SK-N-SH (cell line): ENCODE measurements at regions not wholly inside any gene's neighbourhood (a gene's known extent, or its start where the extent isn't known, plus 50 kb on each side); places are given as distances from the start of the nearest gene placed in this dataset.

Source experiments
- CTCF ChIA-PET: fragments of 300-600, 350-600 bp; formaldehyde crosslinking; extraction: SDS; loops from one replicate; lab custom pipeline; 2021; lab: Yijun Ruan, JAX
- POLR2A ChIA-PET: fragments of 350-600 bp; sonication (Branson Sonifier 250); formaldehyde crosslinking; extraction: SDS; loops from one replicate; lab custom pipeline; 2020; ENCODE audit warnings: antibody characterized with exemption, inconsistent platforms; lab: Yijun Ruan, JAX
- DNase-seq: peaks from one replicate; pipeline ENCODE4 v3.0.0; 2012
- H2AFZ ChIP-seq: fragments of 200-600 bp; sonication (generic); 2 replicates; pipeline ENCODE4 v1.8.1; 2016; ENCODE audit warnings: antibody characterized with exemption, mild to moderate bottlenecking, low read depth
- H3F3A ChIP-seq: fragments of 200-600 bp; sonication (generic); replicated peaks from 2 replicates; pipeline ENCODE3; 2016; ENCODE audit warnings: antibody characterized with exemption, mild to moderate bottlenecking; ENCODE audit not compliant: insufficient read depth
- H3K27ac ChIP-seq, 2 experiments: fragments of 200-500 bp in 1 of 2; fragments of 200-600 bp in 1 of 2; sonication (Bioruptor generic) in 1 of 2; sonication (generic), shearing (Covaris generic) in 1 of 2; 2 replicates each; pipeline versions ENCODE4 v1.5.1 to v1.6.1; 2014 to 2016; ENCODE audit warnings: low read depth in 2 of 2, inconsistent platforms in 1 of 2, low read length in 1 of 2, mild to moderate bottlenecking in 1 of 2, mixed read lengths in 1 of 2
- H3K27me3 ChIP-seq: fragments of 200-600 bp; sonication (generic), shearing (Covaris generic); 2 replicates; pipeline ENCODE4 v1.6.1; 2016; ENCODE audit warnings: mixed run types; ENCODE audit not compliant: insufficient read depth
- H3K36me3 ChIP-seq, 2 experiments: fragments of 200-500 bp in 1 of 2; fragments of 200-600 bp in 1 of 2; sonication (Bioruptor generic) in 1 of 2; sonication (generic) in 1 of 2; replicated peaks in 1 of 2; 2 replicates each; pipeline versions ENCODE3 to v1.5.1; 2014 to 2016; ENCODE audit warnings: low read length in 1 of 2, mild to moderate bottlenecking in 1 of 2; ENCODE audit not compliant: insufficient read depth in 2 of 2, control insufficient read depth in 1 of 2
- H3K4me1 ChIP-seq, 2 experiments: fragments of 200-500 bp in 1 of 2; fragments of 200-600 bp in 1 of 2; sonication (Bioruptor generic) in 1 of 2; sonication (generic), shearing (Covaris generic) in 1 of 2; 2 replicates each; pipeline versions ENCODE4 v1.5.1 to v1.6.1; 2014 to 2016; ENCODE audit warnings: low read depth in 1 of 2, low read length in 1 of 2, mixed run types in 1 of 2; ENCODE audit not compliant: insufficient read depth in 2 of 2, control insufficient read depth in 1 of 2
- H3K4me2 ChIP-seq: fragments of 200-600 bp; sonication (generic), shearing (Covaris generic); 2 replicates; pipeline ENCODE4 v1.6.1; 2017; ENCODE audit warnings: mixed run types
- H3K4me3 ChIP-seq, 2 experiments: fragments of 200-500 bp in 1 of 2; fragments of 200-600 bp in 1 of 2; sonication (Bioruptor generic) in 1 of 2; sonication (generic), shearing (Covaris generic) in 1 of 2; 2 replicates each; pipeline versions ENCODE4 v1.5.1 to v1.8.1; 2014 to 2016; ENCODE audit warnings: low read depth in 2 of 2, inconsistent platforms in 1 of 2, low read length in 1 of 2, mild to moderate bottlenecking in 1 of 2, mixed read lengths in 1 of 2, moderate library complexity in 1 of 2
- H3K79me2 ChIP-seq: fragments of 200-600 bp; sonication (generic); 2 replicates; pipeline ENCODE4 v1.8.1; 2017; ENCODE audit warnings: mild to moderate bottlenecking; ENCODE audit not compliant: insufficient read depth
- H3K9ac ChIP-seq: fragments of 200-600 bp; sonication (generic); 2 replicates; pipeline ENCODE4 v1.6.1; 2017; ENCODE audit warnings: mixed run types
- H3K9me2 ChIP-seq: fragments of 200-600 bp; sonication (generic); 2 replicates; pipeline ENCODE4 v1.6.1; 2017; ENCODE audit warnings: mixed run types
- H3K9me3 ChIP-seq: fragments of 200-600 bp; sonication (generic); 2 replicates; pipeline ENCODE4 v1.6.1; 2017; ENCODE audit warnings: mixed run types, mild to moderate bottlenecking, moderate library complexity
- H4K20me1 ChIP-seq: fragments of 200-600 bp; sonication (generic); 2 replicates; pipeline ENCODE4 v1.6.1; 2017; ENCODE audit warnings: mild to moderate bottlenecking, mixed run types; ENCODE audit not compliant: insufficient read depth
- EP300 ChIP-seq, 2 experiments: IDR thresholded peaks; 2 replicates each; pipeline versions ENCODE4 v1.4.0 to v1.6.1; 2012; ENCODE audit warnings: borderline replicate concordance in 1 of 2, low read depth in 1 of 2, low read length in 1 of 2
- FOXJ3 ChIP-seq: sonication (generic); formaldehyde crosslinking; IDR thresholded peaks from 2 replicates; pipeline ENCODE4 v1.5.1; 2020; ENCODE audit warnings: mild to moderate bottlenecking, missing genetic modification reagents
- GABPA ChIP-seq: IDR thresholded peaks from 2 replicates; pipeline ENCODE4 v1.4.0; 2012; ENCODE audit warnings: low read depth, mild to moderate bottlenecking
- JUND ChIP-seq: IDR thresholded peaks from 2 replicates; pipeline ENCODE4 v1.4.0; 2012
- MXI1 ChIP-seq: IDR thresholded peaks from 2 replicates; pipeline ENCODE4 v1.6.1; 2012; ENCODE audit warnings: mild to moderate bottlenecking, low read depth, low read length, improper control_type of control experiment
- NFIC ChIP-seq: IDR thresholded peaks from 2 replicates; pipeline ENCODE4 v1.4.0; 2012; ENCODE audit warnings: borderline replicate concordance
- NRF1 ChIP-seq: IDR thresholded peaks from 2 replicates; pipeline ENCODE4 v1.6.1; 2012; ENCODE audit warnings: low read depth, mild to moderate bottlenecking, low read length
- POLR2AphosphoS5 ChIP-seq: IDR thresholded peaks from 2 replicates; pipeline ENCODE4 v1.6.1; 2012; ENCODE audit warnings: low read depth, low read length
- RCOR1 ChIP-seq: fragments of 150-350 bp; IDR thresholded peaks from 2 replicates; pipeline ENCODE4 v1.6.1; 2017; ENCODE audit warnings: antibody characterized with exemption, low read length
- RFX5 ChIP-seq: IDR thresholded peaks from 2 replicates; pipeline ENCODE4 v1.6.1; 2012; ENCODE audit warnings: mild to moderate bottlenecking, improper control_type of control experiment, low read length
- SMC3 ChIP-seq: IDR thresholded peaks from 2 replicates; pipeline ENCODE4 v1.6.1; 2012; ENCODE audit warnings: low read depth, low read length, improper control_type of control experiment
- TAF1 ChIP-seq: IDR thresholded peaks from 2 replicates; pipeline ENCODE4 v1.6.1; 2012; ENCODE audit warnings: low read depth, mild to moderate bottlenecking, low read length, moderate library complexity, borderline replicate concordance
- TCF12 ChIP-seq: IDR thresholded peaks from 2 replicates; pipeline ENCODE4 v1.4.0; 2012
- TEAD4 ChIP-seq: IDR thresholded peaks from 2 replicates; pipeline ENCODE4 v1.4.0; 2012; ENCODE audit warnings: mild to moderate bottlenecking, borderline replicate concordance; ENCODE audit not compliant: insufficient read depth
- YY1 ChIP-seq: IDR thresholded peaks from 2 replicates; pipeline ENCODE4 v1.4.0; 2012; ENCODE audit warnings: low read depth, mild to moderate bottlenecking
- WGBS: methylation state at CpG from one replicate; pipeline ENCODE4 v1.1.6; 2017; ENCODE audit warnings: low lambda C conversion rate; 5-methylcytosine and 5-hydroxymethylcytosine counted together
- TF ChIP-seq, protein P1 (sequence below): IDR thresholded peaks from 2 replicates; pipeline ENCODE4 v1.6.1; 2012; ENCODE audit warnings: mild to moderate bottlenecking, low read depth, low read length, moderate library complexity
- TF ChIP-seq, protein P2 (sequence below): IDR thresholded peaks from 2 replicates; pipeline ENCODE4 v1.4.0; 2012; ENCODE audit warnings: low read depth
- TF ChIP-seq, protein P3 (sequence below): IDR thresholded peaks from 2 replicates; pipeline ENCODE4 v1.4.0; 2012; ENCODE audit warnings: low read depth, borderline replicate concordance
- TF ChIP-seq, protein P4 (sequence below): fragments of 150-350 bp; IDR thresholded peaks from 2 replicates; pipeline ENCODE4 v1.6.1; 2016; ENCODE audit warnings: mild to moderate bottlenecking, low read depth, low read length

DNA sequence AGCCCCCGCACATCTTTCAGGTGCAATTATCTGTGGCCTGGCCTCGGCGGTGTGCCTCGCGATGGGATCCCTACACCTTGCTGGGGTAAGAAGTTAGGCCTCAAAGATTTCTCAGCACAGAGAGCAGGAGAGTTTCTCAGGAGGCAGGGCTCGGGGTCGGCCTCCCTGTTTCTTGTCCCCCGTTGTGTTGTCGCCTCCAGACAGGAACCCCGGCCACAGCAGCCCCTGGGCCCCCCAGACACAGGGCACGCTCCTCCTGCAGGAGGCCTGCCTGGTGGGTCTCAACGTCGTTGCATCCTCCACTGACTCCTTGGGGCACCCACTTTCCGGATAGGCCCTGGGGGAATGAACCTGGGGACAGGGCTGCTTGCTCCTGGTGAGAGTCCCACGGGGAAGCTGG, 229.1 kb upstream of the SHH start:
- no peak overlapping the region for H2AFZ ChIP-seq
- no peaks in the 10 kb centered on the region for H3K4me1 ChIP-seq
- POLR2A ChIA-PET = no interaction called here
- H3K27me3 ChIP-seq = peaks cover 98% of the 10 kb centered on the region
- H3F3A ChIP-seq = no peaks in the 10 kb centered on the region
- TF ChIP-seq POLR2AphosphoS5 = no peak
- no peak for TF ChIP-seq MXI1
- TF ChIP-seq NRF1 = no peak
- TF ChIP-seq, protein P1, sequence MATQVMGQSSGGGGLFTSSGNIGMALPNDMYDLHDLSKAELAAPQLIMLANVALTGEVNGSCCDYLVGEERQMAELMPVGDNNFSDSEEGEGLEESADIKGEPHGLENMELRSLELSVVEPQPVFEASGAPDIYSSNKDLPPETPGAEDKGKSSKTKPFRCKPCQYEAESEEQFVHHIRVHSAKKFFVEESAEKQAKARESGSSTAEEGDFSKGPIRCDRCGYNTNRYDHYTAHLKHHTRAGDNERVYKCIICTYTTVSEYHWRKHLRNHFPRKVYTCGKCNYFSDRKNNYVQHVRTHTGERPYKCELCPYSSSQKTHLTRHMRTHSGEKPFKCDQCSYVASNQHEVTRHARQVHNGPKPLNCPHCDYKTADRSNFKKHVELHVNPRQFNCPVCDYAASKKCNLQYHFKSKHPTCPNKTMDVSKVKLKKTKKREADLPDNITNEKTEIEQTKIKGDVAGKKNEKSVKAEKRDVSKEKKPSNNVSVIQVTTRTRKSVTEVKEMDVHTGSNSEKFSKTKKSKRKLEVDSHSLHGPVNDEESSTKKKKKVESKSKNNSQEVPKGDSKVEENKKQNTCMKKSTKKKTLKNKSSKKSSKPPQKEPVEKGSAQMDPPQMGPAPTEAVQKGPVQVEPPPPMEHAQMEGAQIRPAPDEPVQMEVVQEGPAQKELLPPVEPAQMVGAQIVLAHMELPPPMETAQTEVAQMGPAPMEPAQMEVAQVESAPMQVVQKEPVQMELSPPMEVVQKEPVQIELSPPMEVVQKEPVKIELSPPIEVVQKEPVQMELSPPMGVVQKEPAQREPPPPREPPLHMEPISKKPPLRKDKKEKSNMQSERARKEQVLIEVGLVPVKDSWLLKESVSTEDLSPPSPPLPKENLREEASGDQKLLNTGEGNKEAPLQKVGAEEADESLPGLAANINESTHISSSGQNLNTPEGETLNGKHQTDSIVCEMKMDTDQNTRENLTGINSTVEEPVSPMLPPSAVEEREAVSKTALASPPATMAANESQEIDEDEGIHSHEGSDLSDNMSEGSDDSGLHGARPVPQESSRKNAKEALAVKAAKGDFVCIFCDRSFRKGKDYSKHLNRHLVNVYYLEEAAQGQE = no peak
- no peak for TF ChIP-seq NFIC
- TF ChIP-seq SMC3 = no peak
- no peak for TF ChIP-seq TAF1
- TF ChIP-seq TEAD4 = no peak
- no peak for TF ChIP-seq RFX5
- TF ChIP-seq, protein P2, sequence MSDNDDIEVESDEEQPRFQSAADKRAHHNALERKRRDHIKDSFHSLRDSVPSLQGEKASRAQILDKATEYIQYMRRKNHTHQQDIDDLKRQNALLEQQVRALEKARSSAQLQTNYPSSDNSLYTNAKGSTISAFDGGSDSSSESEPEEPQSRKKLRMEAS = no peak
- TF ChIP-seq GABPA = no peak
- TF ChIP-seq TCF12 = no peak
- TF ChIP-seq FOXJ3 = no peak
- TF ChIP-seq RCOR1 = no peak
- no peak for TF ChIP-seq JUND
- no peak for TF ChIP-seq YY1
- TF ChIP-seq, protein P3, sequence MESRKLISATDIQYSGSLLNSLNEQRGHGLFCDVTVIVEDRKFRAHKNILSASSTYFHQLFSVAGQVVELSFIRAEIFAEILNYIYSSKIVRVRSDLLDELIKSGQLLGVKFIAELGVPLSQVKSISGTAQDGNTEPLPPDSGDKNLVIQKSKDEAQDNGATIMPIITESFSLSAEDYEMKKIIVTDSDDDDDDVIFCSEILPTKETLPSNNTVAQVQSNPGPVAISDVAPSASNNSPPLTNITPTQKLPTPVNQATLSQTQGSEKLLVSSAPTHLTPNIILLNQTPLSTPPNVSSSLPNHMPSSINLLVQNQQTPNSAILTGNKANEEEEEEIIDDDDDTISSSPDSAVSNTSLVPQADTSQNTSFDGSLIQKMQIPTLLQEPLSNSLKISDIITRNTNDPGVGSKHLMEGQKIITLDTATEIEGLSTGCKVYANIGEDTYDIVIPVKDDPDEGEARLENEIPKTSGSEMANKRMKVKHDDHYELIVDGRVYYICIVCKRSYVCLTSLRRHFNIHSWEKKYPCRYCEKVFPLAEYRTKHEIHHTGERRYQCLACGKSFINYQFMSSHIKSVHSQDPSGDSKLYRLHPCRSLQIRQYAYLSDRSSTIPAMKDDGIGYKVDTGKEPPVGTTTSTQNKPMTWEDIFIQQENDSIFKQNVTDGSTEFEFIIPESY = no peak
- no peak for TF ChIP-seq EP300 (IDR thresholded peaks at IDR 0.05; ENCODE audit: borderline replicate concordance in 1 of 2, low read depth in 1 of 2, low read length in 1 of 2)
- TF ChIP-seq, protein P4, sequence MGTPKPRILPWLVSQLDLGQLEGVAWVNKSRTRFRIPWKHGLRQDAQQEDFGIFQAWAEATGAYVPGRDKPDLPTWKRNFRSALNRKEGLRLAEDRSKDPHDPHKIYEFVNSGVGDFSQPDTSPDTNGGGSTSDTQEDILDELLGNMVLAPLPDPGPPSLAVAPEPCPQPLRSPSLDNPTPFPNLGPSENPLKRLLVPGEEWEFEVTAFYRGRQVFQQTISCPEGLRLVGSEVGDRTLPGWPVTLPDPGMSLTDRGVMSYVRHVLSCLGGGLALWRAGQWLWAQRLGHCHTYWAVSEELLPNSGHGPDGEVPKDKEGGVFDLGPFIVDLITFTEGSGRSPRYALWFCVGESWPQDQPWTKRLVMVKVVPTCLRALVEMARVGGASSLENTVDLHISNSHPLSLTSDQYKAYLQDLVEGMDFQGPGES = no peak
- TF ChIP-seq, all 33 proteins: peak for 0
- no peaks in the 10 kb centered on the region for H3K9me2 ChIP-seq
- CTCF ChIA-PET = no interaction called here
- H3K9me3 ChIP-seq = no peaks in the 10 kb centered on the region
- no peak overlapping the region for H3K27ac ChIP-seq
- H3K9ac ChIP-seq = no peak overlapping the region
- H3K4me2 ChIP-seq = no peak overlapping the region
- no peaks in the 10 kb centered on the region for H3K79me2 ChIP-seq
- no peaks in the 10 kb centered on the region for H3K36me3 ChIP-seq
- WGBS = 16% methylated on average over 10 of the region's 15 CpGs
- DNase-seq = no peak
- no peak overlapping the region for H3K4me3 ChIP-seq
- H4K20me1 ChIP-seq = no peaks in the 10 kb centered on the region
